Left colon (tissue), 2 donors: ENCODE measurements at regions not wholly inside any gene's neighbourhood (a gene's known extent, or its start where the extent isn't known, plus 50 kb on each side); places are given as distances from the start of the nearest gene placed in this dataset.

Experiments
- ATAC-seq: fragments of 200-7000 bp; cut with Tn5 transposase; one replicate; pipeline ENCODE4 v1.9.1; 2020; ENCODE audit warnings: mild to moderate bottlenecking, moderate library complexity
- DNase-seq, 2 donors: peaks; one replicate each; pipeline ENCODE4 v3.0.0-alpha.2; 2020
- intact Hi-C, 2 donors: fragments of 100-400 bp; cut with DNase I in 1 of 2; cut with micrococcal nuclease in 1 of 2; formaldehyde crosslinking; loops; one replicate each; pipeline versions ENCODE4 v1.11.2 to v1.14.0; 2022; cut with DNase I, micrococcal nuclease
- donor health status: DM: no; HTN: no; CAD: no.
- donor health status: DM: yes; HTN: yes; CAD: no.

- ATAC-seq (no peak), DNase-seq (no peak)
- intact Hi-C loops, result no loop called here
These were observed 1385.6 kb upstream of the SLC39A10 start for GRCh38 chr2:194271293-194271961.

GRCh38 chr2:194270648-194271047, 1386.4 kb upstream of the SLC39A10 start:
- ATAC-seq (no peak), DNase-seq (no peak)
- intact Hi-C loops, result no loop called here

- intact Hi-C loops, result no loop called here
- ATAC-seq, result no peak
- DNase-seq, result no peak
These were observed 1392.4 kb upstream of the SLC39A10 start for GRCh38 chr2:194264586-194264985.

GRCh38 chr2:194260185-194260584, 1396.8 kb upstream of the SLC39A10 start:
- no peak for DNase-seq
- intact Hi-C loops, result no loop called here
- no peak for ATAC-seq

GRCh38 chr2:194257095-194257494, 1399.9 kb upstream of the SLC39A10 start:
- DNase-seq (no peak), ATAC-seq (no peak)
- intact Hi-C loops, result no loop called here

GRCh38 chr2:194253528-194254259, 1403.3 kb upstream of the SLC39A10 start:
- no peak for ATAC-seq

GRCh38 chr2:194252127-194252526, 1404.9 kb upstream of the SLC39A10 start:
- no peak for ATAC-seq
- no peak for DNase-seq
- intact Hi-C loops, result no loop called here

More at GRCh38 chr2:194253528-194254259, 1403.3 kb upstream of the SLC39A10 start:
- intact Hi-C loops, result no loop called here
- no peak for DNase-seq

- DNase-seq (no peak), ATAC-seq (no peak)
These were observed 1424.4 kb upstream of the SLC39A10 start for GRCh38 chr2:194232600-194232999.

GRCh38 chr2:194223218-194223617, 1433.8 kb upstream of the SLC39A10 start:
- no peak for DNase-seq
- ATAC-seq, result no peak
- intact Hi-C loops, result no loop called here

More at GRCh38 chr2:194232600-194232999, 1424.4 kb upstream of the SLC39A10 start:
- intact Hi-C loops, result no loop called here

GRCh38 chr2:194214192-194214591, 1442.8 kb upstream of the SLC39A10 start:
- intact Hi-C loops, result no loop called here
- ATAC-seq (no peak), DNase-seq (no peak)

- intact Hi-C loops, result no loop called here
- ATAC-seq (no peak), DNase-seq (no peak)
These were observed 1451.3 kb upstream of the SLC39A10 start for GRCh38 chr2:194205568-194206227.

GRCh38 chr2:194203898-194204297, 1453.1 kb upstream of the SLC39A10 start:
- intact Hi-C loops, result no loop called here
- DNase-seq, result no peak
- no peak for ATAC-seq

- intact Hi-C loops, result no loop called here
- DNase-seq, result no peak
These were observed 1474.1 kb upstream of the SLC39A10 start for GRCh38 chr2:194182888-194183287.

GRCh38 chr2:194176134-194176533, 1480.9 kb upstream of the SLC39A10 start:
- intact Hi-C loops, result no loop called here
- ATAC-seq (no peak), DNase-seq (no peak)

More at GRCh38 chr2:194182888-194183287, 1474.1 kb upstream of the SLC39A10 start:
- ATAC-seq, result no peak

GRCh38 chr2:194166818-194167217, 1490.2 kb upstream of the SLC39A10 start:
- intact Hi-C loops, result no loop called here
- no peak for DNase-seq
- ATAC-seq, result peak; percentile 39

GRCh38 chr2:194155431-194155830, 1501.6 kb upstream of the SLC39A10 start:
- no peak for DNase-seq
- intact Hi-C loops, result no loop called here
- ATAC-seq, result no peak

- no peak for ATAC-seq
- intact Hi-C loops, result no loop called here
- no peak for DNase-seq
These were observed 1505.8 kb upstream of the SLC39A10 start for GRCh38 chr2:194151231-194151630.

- ATAC-seq, result no peak
- no peak for DNase-seq
- intact Hi-C loops, result no loop called here
These were observed 1521.6 kb upstream of the SLC39A10 start for GRCh38 chr2:194135463-194135862.

GRCh38 chr2:194128810-194129209, 1528.2 kb upstream of the SLC39A10 start:
- ATAC-seq, result no peak
- DNase-seq, result no peak
- intact Hi-C loops, result no loop called here

GRCh38 chr2:194126418-194126817, 1530.6 kb upstream of the SLC39A10 start:
- no peak for ATAC-seq
- DNase-seq, result no peak
- intact Hi-C loops, result no loop called here
